PC-9 (cell line): ENCODE measurements at regions not wholly inside any gene's neighbourhood (a gene's known extent, or its start where the extent isn't known, plus 50 kb on each side); places are given as distances from the start of the nearest gene placed in this dataset.

Experiments used
- BruUV-seq: library from RNA; stranded (reverse); fragments of 400-500 nt; replicated peaks from 2 replicates; lab custom pipeline; 2021; lab: Mats Ljungman, UMichigan
- CTCF ChIA-PET: fragments of 300-600 bp; sonication (Branson Sonifier 250); formaldehyde crosslinking; loops from one replicate; lab custom pipeline; 2022; ENCODE audit warnings: antibody characterized with exemption; lab: Charles Lee
- POLR2A ChIA-PET: fragments of 300-600 bp; sonication (Branson Sonifier 250); formaldehyde crosslinking; loops from one replicate; lab custom pipeline; 2022; ENCODE audit warnings: antibody characterized with exemption; ENCODE audit not compliant: unreplicated experiment; lab: Charles Lee
- DNase-seq, 2 experiments: peaks; one replicate each; pipeline versions ENCODE4 v3.0.0 to v3.0.0-alpha.2; 2015 to 2022; ENCODE audit warnings: mixed read lengths in 1 of 2
- H2AFZ ChIP-seq: fragments of 200-600 bp; sonication (generic); 2 replicates; pipeline ENCODE4 v1.8.1; 2017; ENCODE audit warnings: antibody characterized with exemption
- H3F3A ChIP-seq: fragments of 200-600 bp; sonication (generic); 2 replicates; pipeline ENCODE4 v1.8.1; 2017; ENCODE audit warnings: antibody characterized with exemption, mild to moderate bottlenecking, low read depth; ENCODE audit not compliant: insufficient read depth
- H3K27ac ChIP-seq: fragments of 200-600 bp; sonication (generic); 2 replicates; pipeline ENCODE4 v1.6.1; 2016; ENCODE audit warnings: mixed run types
- H3K27me3 ChIP-seq: fragments of 200-600 bp; sonication (generic); 2 replicates; pipeline ENCODE4 v1.6.1; 2016; ENCODE audit warnings: low read depth, mixed run types; ENCODE audit not compliant: insufficient read depth
- H3K36me3 ChIP-seq: fragments of 200-600 bp; sonication (generic); 2 replicates; pipeline ENCODE4 v1.6.1; 2016; ENCODE audit warnings: low read depth, mixed run types
- H3K4me1 ChIP-seq: fragments of 200-600 bp; sonication (generic); replicated peaks from 2 replicates; pipeline ENCODE4 v1.6.1; 2016; ENCODE audit warnings: mixed run types; ENCODE audit not compliant: insufficient read depth
- H3K4me2 ChIP-seq: fragments of 200-600 bp; sonication (generic); 2 replicates; pipeline ENCODE4 v1.6.1; 2017; ENCODE audit warnings: mixed run types
- H3K4me3 ChIP-seq: fragments of 200-600 bp; sonication (generic); 2 replicates; pipeline ENCODE4 v1.6.1; 2016; ENCODE audit warnings: mixed run types
- H3K79me2 ChIP-seq: fragments of 200-600 bp; sonication (generic); 2 replicates; pipeline ENCODE4 v1.6.1; 2017; ENCODE audit warnings: low read depth, mixed run types
- H3K9me2 ChIP-seq: fragments of 200-600 bp; sonication (generic); 2 replicates; pipeline ENCODE4 v1.8.1; 2017; ENCODE audit warnings: mild to moderate bottlenecking; ENCODE audit not compliant: insufficient read depth
- H3K9me3 ChIP-seq: fragments of 200-600 bp; sonication (generic); 2 replicates; pipeline ENCODE4 v1.8.1; 2016; ENCODE audit warnings: low read depth; ENCODE audit not compliant: insufficient read depth
- H4K20me1 ChIP-seq: fragments of 200-600 bp; sonication (generic); 2 replicates; pipeline ENCODE4 v1.8.1; 2017; ENCODE audit not compliant: insufficient read depth
- CTCF ChIP-seq: fragments of 200-600 bp; sonication (generic); conservative IDR thresholded peaks from 2 replicates; pipeline ENCODE4 v1.6.1; 2017; ENCODE audit warnings: mixed run types, antibody characterized with exemption, mild to moderate bottlenecking, moderate library complexity
- EZH2 ChIP-seq: fragments of 200-600 bp; sonication (generic); IDR thresholded peaks from 2 replicates; pipeline ENCODE4 v1.8.0; 2017; ENCODE audit warnings: antibody characterized with exemption, low read depth
- intact Hi-C: fragments of 100-400 bp; cut with micrococcal nuclease; formaldehyde crosslinking; loops from one replicate; pipeline ENCODE4 v1.10.0; 2022; ENCODE audit not compliant: unreplicated experiment

GRCh38 chr2:100645695-100646429 lies 83.1 kb downstream of the PDCL3 start:
- DNase-seq = no peak
- H3K4me2 ChIP-seq = no peak overlapping the region
- ChIA-PET CTCF (no interaction called here), POLR2A (no interaction called here)
- no peak overlapping the region for H3K4me3 ChIP-seq
- no peaks in the 10 kb centered on the region for H3K9me2 ChIP-seq
- no TSS peak for BruUV-seq
- H3F3A ChIP-seq = no peaks in the 10 kb centered on the region
- no peak overlapping the region for H2AFZ ChIP-seq
- no peaks in the 10 kb centered on the region for H4K20me1 ChIP-seq
- no peaks in the 10 kb centered on the region for H3K36me3 ChIP-seq
- no peaks in the 10 kb centered on the region for H3K4me1 ChIP-seq
- no peaks in the 10 kb centered on the region for H3K9me3 ChIP-seq
- no peak for TF ChIP-seq EZH2
- no peak for TF ChIP-seq CTCF
- H3K27ac ChIP-seq = no peak overlapping the region
- no peaks in the 10 kb centered on the region for H3K27me3 ChIP-seq
- no peaks in the 10 kb centered on the region for H3K79me2 ChIP-seq
- intact Hi-C loops = no loop called here

- no peak for TF ChIP-seq CTCF
- no peak for TF ChIP-seq EZH2
- Histone ChIP-seq H3K9me3 (no peaks in the 10 kb centered on the region), H3K79me2 (no peaks in the 10 kb centered on the region), H3K9me2 (no peaks in the 10 kb centered on the region), H3K4me3 (no peak overlapping the region), H3K4me1 (no peaks in the 10 kb centered on the region), H2AFZ (no peak overlapping the region), H4K20me1 (no peaks in the 10 kb centered on the region), H3F3A (no peaks in the 10 kb centered on the region), H3K27me3 (no peaks in the 10 kb centered on the region), H3K4me2 (no peak overlapping the region), H3K27ac (no peak overlapping the region), H3K36me3 (no peaks in the 10 kb centered on the region)
- no peak for DNase-seq
- POLR2A ChIA-PET = no interaction called here
- CTCF ChIA-PET = no interaction called here
- BruUV-seq = no TSS peak
- intact Hi-C loops = no loop called here
These were observed 84.9 kb downstream of the PDCL3 start for GRCh38 chr2:100647709-100648108.

GRCh38 chr2:100650151-100650550 lies 87.4 kb downstream of the PDCL3 start:
- H4K20me1 ChIP-seq = no peaks in the 10 kb centered on the region
- no peak overlapping the region for H3K4me3 ChIP-seq
- H3K9me2 ChIP-seq = no peaks in the 10 kb centered on the region
- H3K4me2 ChIP-seq = no peak overlapping the region
- no TSS peak for BruUV-seq
- no peaks in the 10 kb centered on the region for H3K27me3 ChIP-seq
- no peaks in the 10 kb centered on the region for H3K79me2 ChIP-seq
- no peak for DNase-seq
- CTCF ChIA-PET = no interaction called here
- H3K9me3 ChIP-seq = no peaks in the 10 kb centered on the region
- H3K4me1 ChIP-seq = no peaks in the 10 kb centered on the region
- no peaks in the 10 kb centered on the region for H3F3A ChIP-seq
- no peaks in the 10 kb centered on the region for H3K36me3 ChIP-seq
- POLR2A ChIA-PET = no interaction called here
- H2AFZ ChIP-seq = no peak overlapping the region
- intact Hi-C loops = no loop called here
- TF ChIP-seq CTCF (no peak), EZH2 (no peak)
- H3K27ac ChIP-seq = no peak overlapping the region
